GM12873 (cell line): ENCODE measurements at regions not wholly inside any gene's neighbourhood (a gene's known extent, or its start where the extent isn't known, plus 50 kb on each side); places are given as distances from the start of the nearest gene placed in this dataset.

Source experiments
- CTCF ChIP-seq: IDR thresholded peaks from 2 replicates; pipeline ENCODE4 v1.5.1; 2012; ENCODE audit warnings: low read depth, mild to moderate bottlenecking, moderate library complexity, low read length, control low read depth; ENCODE audit not compliant: insufficient read depth; ENCODE audit errors: missing control alignments

GRCh38 chr16:63481060-63481459 lies 1444.8 kb upstream of the CDH8 start:
- TF ChIP-seq CTCF = no peak

GRCh38 chr16:63473725-63474124 lies 1437.5 kb upstream of the CDH8 start:
- TF ChIP-seq CTCF = no peak

GRCh38 chr16:63467513-63467912 lies 1431.3 kb upstream of the CDH8 start:
- TF ChIP-seq CTCF = no peak

GRCh38 chr16:63462316-63462715 lies 1426.1 kb upstream of the CDH8 start:
- TF ChIP-seq CTCF = no peak

- TF ChIP-seq CTCF = no peak
Measured at GRCh38 chr16:63461248-63461841, 1425.1 kb upstream of the CDH8 start.

- no peak for TF ChIP-seq CTCF
Measured at GRCh38 chr16:63458846-63459245, 1422.6 kb upstream of the CDH8 start.

GRCh38 chr16:63457869-63458268 lies 1421.6 kb upstream of the CDH8 start:
- no peak for TF ChIP-seq CTCF

GRCh38 chr16:63453261-63453660 lies 1417.0 kb upstream of the CDH8 start:
- TF ChIP-seq CTCF = no peak
